Renal cortex interstitium (tissue), 11 donors: ENCODE measurements at regions not wholly inside any gene's neighbourhood (a gene's known extent, or its start where the extent isn't known, plus 50 kb on each side); places are given as distances from the start of the nearest gene placed in this dataset.
"Not testable (repeated sequence)": the region's sequence is repeated elsewhere in the genome, so short reads cannot be mapped to it uniquely, and the experiment has no call there.

Experiments
- DNase-seq, 11 donors: peaks; one replicate each; pipeline ENCODE4 v3.0.0-alpha.2; 2013; ENCODE audit warnings: low read depth in 9 of 11, low spot score in 4 of 11; ENCODE audit errors: extremely low read depth in 1 of 11

GRCh38 chrX:13397878-13398818 is 78.3 kb upstream of the ATXN3L start:
- DNase-seq: no peak

- DNase-seq: no peak
These were observed 77.1 kb upstream of the ATXN3L start for GRCh38 chrX:13396924-13397323.

GRCh38 chrX:13389501-13389900 is 69.6 kb upstream of the ATXN3L start:
- no peak for DNase-seq

- no peak for DNase-seq
These were observed 68.0 kb upstream of the ATXN3L start for GRCh38 chrX:13387666-13388494.

- DNase-seq: no peak
These were observed 66.8 kb upstream of the ATXN3L start for GRCh38 chrX:13386636-13387035.

GRCh38 chrX:13386092-13386491 is 66.2 kb upstream of the ATXN3L start:
- DNase-seq: no peak

GRCh38 chrX:13383907-13384306 is 64.1 kb upstream of the ATXN3L start:
- DNase-seq: no peak

GRCh38 chrX:13381514-13381913 is 61.7 kb upstream of the ATXN3L start:
- no peak for DNase-seq

- no peak for DNase-seq
These were observed 60.4 kb upstream of the ATXN3L start for GRCh38 chrX:13380211-13380610.

GRCh38 chrX:13378562-13379518 is 59.0 kb upstream of the ATXN3L start:
- not testable (repeated sequence) for DNase-seq

- DNase-seq: peak in 3 of 11 donors; percentile 29 to 42 (median 37)
These were observed 57.7 kb upstream of the ATXN3L start for GRCh38 chrX:13377550-13377934.

GRCh38 chrX:13376857-13377549 is 57.1 kb upstream of the ATXN3L start:
- peak in 2 of 11 donors; percentile 30 to 31 for DNase-seq

- not testable (repeated sequence) for DNase-seq
These were observed 55.7 kb upstream of the ATXN3L start for GRCh38 chrX:13375596-13375995.

- DNase-seq: no peak
These were observed 54.5 kb upstream of the ATXN3L start for GRCh38 chrX:13374364-13374763.

- no peak for DNase-seq
These were observed 53.8 kb upstream of the ATXN3L start for GRCh38 chrX:13373431-13374187.

GRCh38 chrX:13373027-13373426 is 53.2 kb upstream of the ATXN3L start:
- DNase-seq: no peak

GRCh38 chrX:13372203-13372980 is 52.5 kb upstream of the ATXN3L start:
- DNase-seq: no peak
